Transverse colon (tissue), 4 donors: ENCODE measurements at regions not wholly inside any gene's neighbourhood (a gene's known extent, or its start where the extent isn't known, plus 50 kb on each side); places are given as distances from the start of the nearest gene placed in this dataset.

ENCODE experiments used
- CTCF ChIP-seq, 5 experiments: fragments of 200-600 bp in 3 of 5; fragments of 450-650 bp in 2 of 5; sonication (generic) in 3 of 5; IDR thresholded peaks; 1 replicate in 2 of 5; 2 replicates in 3 of 5; pipeline ENCODE4 v1.5.1; 2016 to 2017; ENCODE audit warnings: antibody characterized with exemption in 5 of 5, inconsistent platforms in 3 of 5, mild to moderate bottlenecking in 2 of 5, moderate library complexity in 1 of 5
- EP300 ChIP-seq: sonication (generic); formaldehyde crosslinking; IDR thresholded peaks from one replicate; pipeline ENCODE4 v1.6.1; 2017; ENCODE audit warnings: antibody characterized with exemption, low read depth
- POLR2A ChIP-seq: fragments of 450-650 bp; IDR thresholded peaks from one replicate; pipeline ENCODE4 v1.6.1; 2016; ENCODE audit warnings: antibody characterized with exemption, mild to moderate bottlenecking, moderate library complexity
- POLR2AphosphoS5 ChIP-seq, 3 donors: sonication (generic); formaldehyde crosslinking; IDR thresholded peaks; one replicate each; pipeline ENCODE4 v1.6.1; 2016; ENCODE audit warnings: antibody characterized with exemption in 3 of 3

GRCh38 chr13:48163061-48163460 lies 68.2 kb upstream of the MED4 start:
- TF ChIP-seq CTCF (IDR thresholded peaks at IDR 0.05) (no peak), POLR2AphosphoS5 (IDR thresholded peaks at IDR 0.05) (no peak), POLR2A (no peak), EP300 (no peak)
